ENCODE measurements at regions not wholly inside any gene's neighbourhood (a gene's known extent, or its start where the extent isn't known, plus 50 kb on each side); places are given as distances from the start of the nearest gene placed in this dataset.

- no peaks in the 10 kb centered on the region for H3K36me3 ChIP-seq (ENCODE audit: control insufficient read depth, insufficient read depth, low read length)
- no peak for TF ChIP-seq CTCF (IDR thresholded peaks at IDR 0.05; ENCODE audit: insufficient read depth, low read length, severe bottlenecking)
- no peaks in the 10 kb centered on the region for H3K27me3 ChIP-seq (ENCODE audit: control insufficient read depth, insufficient read depth, low read length)
- no peak overlapping the region for H3K4me3 ChIP-seq (ENCODE audit: low read depth, low read length)
- FAIRE-seq = no peak
- no peak for DNase-seq (ENCODE audit: low read depth)
These were observed 71.8 kb upstream of the NCAM1 start for GRCh38 chr11:112889446-112889845.

GRCh38 chr11:112899235-112900006 lies 61.8 kb upstream of the NCAM1 start:
- no peak for TF ChIP-seq CTCF (IDR thresholded peaks at IDR 0.05; ENCODE audit: insufficient read depth, low read length, severe bottlenecking)
- FAIRE-seq (no peak), DNase-seq (ENCODE audit: low read depth) (no peak)
- Histone ChIP-seq H3K4me3 (ENCODE audit: low read depth, low read length) (no peak overlapping the region), H3K36me3 (ENCODE audit: control insufficient read depth, insufficient read depth, low read length) (no peaks in the 10 kb centered on the region), H3K27me3 (ENCODE audit: control insufficient read depth, insufficient read depth, low read length) (no peaks in the 10 kb centered on the region)

- FAIRE-seq (no peak), DNase-seq (ENCODE audit: low read depth) (no peak)
- no peak overlapping the region for H3K4me3 ChIP-seq (ENCODE audit: low read depth, low read length)
- TF ChIP-seq CTCF (IDR thresholded peaks at IDR 0.05; ENCODE audit: insufficient read depth, low read length, severe bottlenecking) = no peak
- no peaks in the 10 kb centered on the region for H3K36me3 ChIP-seq (ENCODE audit: control insufficient read depth, insufficient read depth, low read length)
- no peaks in the 10 kb centered on the region for H3K27me3 ChIP-seq (ENCODE audit: control insufficient read depth, insufficient read depth, low read length)
These were observed 59.3 kb upstream of the NCAM1 start for GRCh38 chr11:112901924-112902323.

GRCh38 chr11:112902361-112903011 lies 58.7 kb upstream of the NCAM1 start:
- TF ChIP-seq CTCF (IDR thresholded peaks at IDR 0.05; ENCODE audit: insufficient read depth, low read length, severe bottlenecking) = no peak
- DNase-seq (ENCODE audit: low read depth) = no peak

GRCh38 chr11:112903340-112903739 lies 57.9 kb upstream of the NCAM1 start:
- DNase-seq (ENCODE audit: low read depth) (no peak), FAIRE-seq (no peak)
- Histone ChIP-seq H3K27me3 (ENCODE audit: control insufficient read depth, insufficient read depth, low read length) (no peaks in the 10 kb centered on the region), H3K4me3 (ENCODE audit: low read depth, low read length) (no peak overlapping the region), H3K36me3 (ENCODE audit: control insufficient read depth, insufficient read depth, low read length) (no peaks in the 10 kb centered on the region)
- TF ChIP-seq CTCF (IDR thresholded peaks at IDR 0.05; ENCODE audit: insufficient read depth, low read length, severe bottlenecking) = no peak

More at GRCh38 chr11:112902361-112903011, 58.7 kb upstream of the NCAM1 start:
- Histone ChIP-seq H3K27me3 (ENCODE audit: control insufficient read depth, insufficient read depth, low read length) (no peaks in the 10 kb centered on the region), H3K4me3 (ENCODE audit: low read depth, low read length) (no peak overlapping the region), H3K36me3 (ENCODE audit: control insufficient read depth, insufficient read depth, low read length) (no peaks in the 10 kb centered on the region)
- FAIRE-seq = peak; percentile 18

Measured in bronchial epithelial cell (primary cell).